CD4-positive, alpha-beta T cell treated with Interleukin-10 for 1 hour (primary cell): ENCODE measurements at regions not wholly inside any gene's neighbourhood (a gene's known extent, or its start where the extent isn't known, plus 50 kb on each side); places are given as distances from the start of the nearest gene placed in this dataset.

Experiments used
- DNase-seq: peaks from one replicate; pipeline ENCODE4 v3.0.0-alpha.2; 2020

DNA sequence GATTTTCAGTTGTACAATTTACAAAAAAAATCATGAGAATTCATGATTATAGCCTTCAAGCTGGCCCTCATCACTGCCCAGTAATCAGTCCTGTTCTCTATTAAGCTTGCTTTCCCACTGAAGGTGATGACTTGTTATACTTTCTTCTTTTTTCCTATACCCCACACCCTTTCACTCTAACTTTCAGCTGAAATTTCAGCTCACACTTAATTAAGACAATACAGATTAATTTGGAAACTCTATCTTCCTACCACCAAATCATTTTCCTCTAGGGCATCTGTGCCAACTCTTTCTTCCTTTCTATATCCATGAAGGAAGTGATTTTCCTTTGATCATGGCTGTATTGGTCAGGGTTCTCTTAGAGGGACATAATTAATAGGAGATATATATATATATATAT is 449.9 kb downstream of the CD109 start:
- no peak for DNase-seq

GRCh38 chr6:74137911-74138310 is 441.9 kb downstream of the CD109 start:
- no peak for DNase-seq

DNA sequence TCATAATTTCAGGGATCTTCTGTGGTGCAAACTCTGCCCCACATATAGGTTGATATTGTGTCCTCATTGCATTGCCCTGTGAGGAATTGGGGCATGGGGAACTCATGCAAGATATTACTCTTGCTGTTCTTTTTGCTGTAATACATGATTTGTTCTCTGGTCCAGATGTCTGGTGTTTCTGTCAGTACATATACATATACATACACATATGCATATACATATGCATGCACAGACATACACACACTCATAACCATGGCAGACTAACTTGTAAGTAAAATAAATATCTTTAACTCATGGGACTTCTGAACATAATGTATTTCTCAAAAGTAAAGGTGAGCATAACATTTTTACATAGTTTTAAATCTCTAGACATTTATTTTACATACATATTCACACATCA is 438.3 kb downstream of the CD109 start:
- no peak for DNase-seq

DNA sequence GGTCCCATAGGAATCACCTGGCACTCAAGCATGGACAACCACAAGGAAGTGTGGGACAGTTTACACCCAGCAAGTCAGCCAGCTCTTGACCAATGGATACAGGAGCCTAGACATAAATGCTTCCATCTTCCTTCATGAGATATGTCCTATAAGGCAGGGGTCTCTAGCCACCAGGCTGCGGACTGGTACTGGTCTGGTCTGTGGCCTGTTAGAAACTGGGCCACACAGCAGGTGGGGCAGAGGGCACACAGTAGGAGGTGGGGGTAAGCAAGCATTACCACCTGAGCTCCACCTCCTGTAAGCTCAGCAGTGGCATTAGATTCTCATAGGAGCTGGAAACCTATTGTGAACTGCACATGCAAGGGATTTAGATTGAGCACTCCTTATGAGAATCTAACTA is 437.1 kb downstream of the CD109 start:
- no peak for DNase-seq

DNA sequence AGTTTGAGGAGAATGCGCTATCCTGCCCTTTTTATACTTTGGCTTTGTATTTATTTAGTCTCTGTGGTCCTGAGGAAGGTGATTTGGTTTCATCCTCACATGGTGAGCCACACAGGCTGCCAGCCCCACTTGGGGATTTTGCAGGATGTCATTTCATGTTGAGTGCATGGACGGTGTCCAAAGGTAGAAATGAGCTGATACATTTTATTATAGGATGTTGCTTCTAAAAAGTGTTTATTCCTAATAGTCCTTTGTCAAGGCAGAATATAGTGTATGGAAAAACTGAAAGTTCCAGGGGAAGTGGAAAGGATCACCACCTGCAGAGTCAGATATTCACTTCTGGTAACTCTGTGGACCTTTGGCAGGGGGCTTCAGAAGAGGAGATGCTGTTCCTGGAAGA is 434.6 kb downstream of the CD109 start:
- no peak for DNase-seq

- no peak for DNase-seq
Observed at GRCh38 chr6:74128536-74128935, 432.5 kb downstream of the CD109 start.

GRCh38 chr6:74117113-74117512 is 421.1 kb downstream of the CD109 start:
- DNase-seq = no peak

DNA sequence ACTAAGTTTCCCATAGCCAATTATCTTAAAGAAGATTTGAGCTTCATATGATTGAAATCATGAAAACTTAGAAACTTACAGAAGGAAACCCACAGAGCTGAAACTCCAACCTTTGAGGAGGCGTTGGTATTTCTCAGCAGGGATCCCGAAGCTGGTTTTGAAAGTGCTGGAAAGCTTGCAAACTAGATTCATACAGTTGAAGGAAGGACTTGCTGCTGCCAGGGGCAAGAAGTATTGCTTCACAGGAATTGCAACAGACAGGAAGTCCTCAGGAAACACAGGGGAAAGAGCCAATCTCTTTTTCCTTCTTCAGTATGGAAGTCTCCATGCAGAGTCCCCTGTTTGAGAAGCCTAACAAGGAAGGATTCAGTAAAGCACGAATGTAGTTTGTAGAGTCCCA is 419.7 kb downstream of the CD109 start:
- DNase-seq = no peak

- DNase-seq = no peak
Observed at GRCh38 chr6:74114428-74114827, 418.4 kb downstream of the CD109 start.

DNA sequence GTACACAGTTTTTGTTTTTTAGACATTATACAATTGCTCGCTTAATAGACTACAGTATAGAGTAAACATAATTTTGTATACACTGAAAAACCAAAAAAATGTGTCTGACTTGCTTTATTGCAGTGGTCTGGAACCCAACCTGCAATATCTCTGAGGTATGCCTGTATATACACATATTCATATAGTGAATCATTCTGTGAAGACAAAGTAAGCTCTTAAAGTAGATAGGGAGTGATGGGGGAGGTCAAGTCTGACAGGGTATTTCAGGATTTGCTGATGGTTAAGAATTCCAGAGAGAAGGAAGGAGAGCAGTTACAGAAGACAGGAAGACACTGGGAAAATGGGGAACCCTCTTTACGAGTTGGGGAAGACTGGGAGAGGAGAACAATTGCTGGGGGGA is 417.9 kb downstream of the CD109 start:
- DNase-seq = no peak

DNA sequence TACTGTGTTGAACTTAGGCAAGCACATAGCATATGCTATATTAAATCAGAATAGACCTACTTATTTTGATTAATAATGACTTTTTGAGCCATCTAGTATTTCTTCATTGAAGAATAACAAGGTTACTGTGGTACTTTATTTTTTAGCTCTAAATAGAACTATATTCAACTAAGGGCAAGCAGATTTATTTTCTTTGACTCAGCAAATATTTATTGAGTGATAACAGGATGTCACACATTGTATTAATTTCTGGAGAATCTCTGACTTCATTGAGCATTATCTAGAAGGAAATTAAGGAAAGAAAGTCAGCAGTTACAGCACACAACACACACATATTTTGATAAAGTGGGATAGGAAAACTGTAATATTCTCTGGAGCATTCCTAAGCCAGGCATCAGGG is 407.4 kb downstream of the CD109 start:
- no peak for DNase-seq

GRCh38 chr6:74100719-74101287 is 404.8 kb downstream of the CD109 start:
- no peak for DNase-seq

DNA sequence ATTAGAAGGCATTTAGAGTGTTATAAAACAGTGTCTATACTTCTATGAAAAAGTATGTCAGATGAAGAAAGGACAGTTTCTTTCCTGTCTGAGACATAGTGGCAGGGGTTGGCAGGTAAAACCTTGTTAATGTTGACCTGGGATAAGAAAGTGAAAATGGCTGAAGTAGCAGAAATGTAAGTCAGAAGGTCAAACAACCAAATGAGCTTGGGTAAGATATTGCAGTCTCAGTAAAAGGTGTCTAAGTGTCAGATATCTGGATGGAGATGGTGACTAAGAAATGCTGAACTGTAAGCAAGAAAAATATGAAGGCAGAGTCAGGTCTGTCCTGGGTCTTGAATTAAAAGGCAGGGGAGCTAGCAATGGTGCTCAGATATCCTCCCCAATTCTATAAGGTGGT is 400.3 kb downstream of the CD109 start:
- no peak for DNase-seq

- no peak for DNase-seq
Observed at GRCh38 chr6:74093361-74093760, 397.4 kb downstream of the CD109 start.

GRCh38 chr6:74091794-74092157 is 395.8 kb downstream of the CD109 start:
- no peak for DNase-seq

DNA sequence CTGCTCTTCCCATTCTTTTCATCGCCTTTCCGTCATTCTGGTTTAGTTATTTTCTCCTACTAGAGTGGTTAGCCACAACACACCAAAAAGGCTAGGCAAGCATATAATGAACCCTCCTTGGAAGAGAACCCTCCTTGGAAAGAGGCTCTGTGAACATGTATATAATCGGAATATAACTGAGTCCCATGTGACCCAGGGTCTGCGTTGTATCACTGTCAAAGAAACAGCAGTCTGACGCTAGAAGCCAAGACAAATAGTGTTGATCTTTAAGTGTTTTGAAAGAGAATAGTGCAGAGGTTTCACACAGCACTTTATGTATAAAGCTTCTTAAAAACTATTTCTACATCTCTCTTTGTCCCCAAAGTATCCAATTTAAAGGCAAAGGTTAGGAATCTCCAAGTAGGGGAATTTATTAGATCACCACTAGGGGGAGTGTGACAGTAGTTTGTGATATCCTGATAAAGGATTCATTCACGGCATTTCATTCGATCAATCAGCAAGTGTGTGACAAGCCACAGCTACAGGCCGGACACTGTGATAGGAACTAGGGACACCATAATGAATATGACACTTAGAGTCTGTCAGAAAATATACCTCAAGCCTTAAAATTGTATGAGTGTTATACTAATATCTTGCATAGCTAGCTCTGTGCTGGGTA is 395.3 kb downstream of the CD109 start:
- peak; percentile 21 for DNase-seq

DNA sequence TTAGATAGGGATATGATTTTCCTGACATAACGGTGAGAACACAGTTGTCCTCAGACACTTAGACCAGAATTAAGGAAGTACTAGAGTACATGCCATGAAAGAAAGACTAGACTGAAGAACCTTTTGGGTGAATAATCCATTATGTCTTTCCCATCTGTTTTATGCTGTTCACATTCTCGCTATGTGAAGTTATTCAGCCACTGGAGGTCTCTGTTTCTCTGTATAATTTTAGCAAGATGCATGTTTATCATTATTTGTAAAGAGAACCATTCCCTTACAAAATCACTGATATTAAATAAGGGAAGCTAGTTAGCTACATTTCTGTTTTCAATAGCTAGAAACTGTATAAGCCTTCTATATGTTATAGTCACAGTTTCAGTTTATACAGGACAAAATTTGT is 391.9 kb downstream of the CD109 start:
- no peak for DNase-seq

DNA sequence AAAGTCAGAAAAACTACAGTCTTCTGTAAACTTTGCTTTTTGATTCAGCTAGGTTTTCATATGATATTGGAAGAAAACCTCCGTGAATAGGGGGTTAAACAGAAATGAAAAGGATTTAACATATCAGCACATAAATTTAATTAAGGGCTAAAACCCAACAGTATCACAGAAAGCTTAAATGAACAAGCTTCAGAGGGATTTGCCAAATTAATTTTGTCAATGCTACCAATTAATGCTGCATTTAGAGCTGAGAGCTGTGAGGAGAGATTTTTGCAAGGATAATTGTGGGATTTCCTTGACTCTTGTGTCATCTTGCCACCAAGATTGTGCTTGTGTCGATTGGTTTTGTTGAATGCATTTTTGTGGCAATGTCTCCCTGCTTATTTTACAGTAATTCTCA is 379.9 kb downstream of the CD109 start:
- no peak for DNase-seq

DNA sequence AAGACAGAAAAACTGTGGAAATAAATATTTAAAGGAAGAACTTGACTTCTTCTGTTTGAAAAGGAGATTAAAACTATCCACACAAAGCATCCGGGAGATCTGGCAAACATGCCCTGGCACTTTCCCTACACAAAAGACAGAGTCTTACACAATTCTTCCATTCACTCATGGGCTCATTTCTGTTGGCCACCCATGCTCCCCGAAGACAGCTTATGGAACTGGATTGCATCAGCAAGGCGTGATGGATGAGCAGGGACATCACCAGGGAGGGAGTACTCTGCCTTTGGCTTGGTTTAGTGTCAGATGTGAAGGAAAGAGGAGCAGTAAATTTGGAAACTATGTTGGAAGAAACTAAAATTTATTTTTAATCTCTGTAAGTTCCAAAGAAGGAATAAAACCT is 379.3 kb downstream of the CD109 start:
- no peak for DNase-seq

DNA sequence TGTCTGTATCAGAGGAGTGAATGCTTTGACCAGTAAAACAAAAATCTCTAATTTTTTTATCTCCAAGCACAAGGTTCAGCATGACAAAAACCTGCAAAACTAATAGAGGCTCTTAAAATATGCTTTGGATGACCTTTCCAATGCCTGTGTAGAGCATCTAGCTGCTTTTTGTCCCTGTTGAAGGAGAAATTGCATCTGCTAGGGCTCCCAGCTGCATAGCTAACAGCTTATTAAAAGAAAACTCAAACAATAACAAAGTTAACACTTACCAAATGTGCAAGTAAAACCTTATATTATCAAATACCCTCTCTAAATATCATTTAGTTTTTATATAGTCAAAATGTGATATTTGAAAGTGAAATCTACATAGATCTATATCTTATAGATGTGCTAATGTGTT is 378.6 kb downstream of the CD109 start:
- DNase-seq = no peak

- no peak for DNase-seq
Observed at GRCh38 chr6:74073999-74074398, 378.0 kb downstream of the CD109 start.

- DNase-seq = no peak
Observed at GRCh38 chr6:74073429-74073828, 377.4 kb downstream of the CD109 start.

- no peak for DNase-seq
Observed at GRCh38 chr6:74071214-74071613, 375.2 kb downstream of the CD109 start.

DNA sequence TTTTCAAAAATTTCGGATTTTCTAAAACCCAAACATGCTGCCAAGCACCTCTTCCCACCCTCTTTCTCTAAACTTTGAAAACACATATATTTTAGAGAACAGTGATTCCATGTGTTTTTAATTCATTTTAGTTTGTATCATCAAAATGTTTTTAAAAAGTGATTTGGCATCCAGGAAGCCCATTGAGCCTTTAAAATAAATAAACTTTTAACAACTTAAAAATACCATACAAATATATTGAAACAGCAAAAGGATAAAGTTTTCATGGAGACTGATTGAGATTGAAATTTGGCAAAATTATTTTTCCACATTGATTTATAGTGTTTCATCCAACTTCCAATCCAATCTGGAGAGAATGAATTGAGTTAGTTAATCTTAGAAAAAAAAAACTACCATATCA is 374.7 kb downstream of the CD109 start:
- DNase-seq = no peak

GRCh38 chr6:74070091-74070490 is 374.1 kb downstream of the CD109 start:
- no peak for DNase-seq
